Left colon (tissue), 2 donors: ENCODE measurements at regions not wholly inside any gene's neighbourhood (a gene's known extent, or its start where the extent isn't known, plus 50 kb on each side); places are given as distances from the start of the nearest gene placed in this dataset.

ENCODE experiments used
- ATAC-seq: fragments of 200-7000 bp; cut with Tn5 transposase; one replicate; pipeline ENCODE4 v1.9.1; 2020; ENCODE audit warnings: mild to moderate bottlenecking, moderate library complexity
- DNase-seq, 2 donors: peaks; one replicate each; pipeline ENCODE4 v3.0.0-alpha.2; 2020
- intact Hi-C, 2 donors: fragments of 100-400 bp; cut with DNase I in 1 of 2; cut with micrococcal nuclease in 1 of 2; formaldehyde crosslinking; loops; one replicate each; pipeline versions ENCODE4 v1.11.2 to v1.14.0; 2022; cut with DNase I, micrococcal nuclease
- donor health status: DM: no; HTN: no; CAD: no.
- donor health status: DM: yes; HTN: yes; CAD: no.

GRCh38 chr5:106730506-106730905 is 940.2 kb downstream of the EFNA5 start:
- intact Hi-C loops: no loop called here
- DNase-seq (no peak), ATAC-seq (no peak)

GRCh38 chr5:106728208-106728607 is 942.5 kb downstream of the EFNA5 start:
- ATAC-seq (no peak), DNase-seq (no peak)
- intact Hi-C loops: no loop called here

- ATAC-seq: no peak
- intact Hi-C loops: no loop called here
- DNase-seq: no peak
Measured at GRCh38 chr5:106727071-106727470, 943.7 kb downstream of the EFNA5 start.

GRCh38 chr5:106720367-106720766 is 950.4 kb downstream of the EFNA5 start:
- DNase-seq: no peak
- no peak for ATAC-seq
- intact Hi-C loops: no loop called here

GRCh38 chr5:106699796-106700195 is 970.9 kb downstream of the EFNA5 start:
- ATAC-seq (no peak), DNase-seq (no peak)
- intact Hi-C loops: no loop called here

GRCh38 chr5:106699198-106699597 is 971.5 kb downstream of the EFNA5 start:
- ATAC-seq (no peak), DNase-seq (no peak)
- intact Hi-C loops: no loop called here

GRCh38 chr5:106698169-106698568 is 972.6 kb downstream of the EFNA5 start:
- DNase-seq (no peak), ATAC-seq (no peak)
- intact Hi-C loops: no loop called here

- ATAC-seq: no peak
- intact Hi-C loops: no loop called here
- no peak for DNase-seq
Measured at GRCh38 chr5:106691701-106692100, 979.0 kb downstream of the EFNA5 start.

GRCh38 chr5:106690585-106690984 is 980.2 kb downstream of the EFNA5 start:
- DNase-seq: no peak
- ATAC-seq: no peak
- intact Hi-C loops: no loop called here

- no peak for DNase-seq
- intact Hi-C loops: no loop called here
- no peak for ATAC-seq
Measured at GRCh38 chr5:106680330-106680729, 990.4 kb downstream of the EFNA5 start.

- ATAC-seq (no peak), DNase-seq (no peak)
- intact Hi-C loops: no loop called here
Measured at GRCh38 chr5:106677057-106677456, 993.7 kb downstream of the EFNA5 start.

- no peak for DNase-seq
- no peak for ATAC-seq
- intact Hi-C loops: no loop called here
Measured at GRCh38 chr5:106675687-106676086, 995.0 kb downstream of the EFNA5 start.

GRCh38 chr5:106673941-106674340 is 996.8 kb downstream of the EFNA5 start:
- ATAC-seq: no peak
- intact Hi-C loops: no loop called here
- no peak for DNase-seq

GRCh38 chr5:106661866-106662265 is 1008.9 kb downstream of the EFNA5 start:
- ATAC-seq: no peak
- intact Hi-C loops: no loop called here
- DNase-seq: no peak

- ATAC-seq (no peak), DNase-seq (no peak)
- intact Hi-C loops: no loop called here
Measured at GRCh38 chr5:106660681-106661080, 1010.1 kb downstream of the EFNA5 start.

GRCh38 chr5:106658150-106658549 is 1012.6 kb downstream of the EFNA5 start:
- ATAC-seq (no peak), DNase-seq (no peak)
- intact Hi-C loops: no loop called here

GRCh38 chr5:106656821-106657220 is 1013.9 kb downstream of the EFNA5 start:
- DNase-seq (no peak), ATAC-seq (no peak)
- intact Hi-C loops: no loop called here

GRCh38 chr5:106649031-106649430 is 1021.7 kb downstream of the EFNA5 start:
- DNase-seq (no peak), ATAC-seq (no peak)
- intact Hi-C loops: no loop called here

GRCh38 chr5:106648401-106648800 is 1022.3 kb downstream of the EFNA5 start:
- intact Hi-C loops: no loop called here
- DNase-seq: no peak
- no peak for ATAC-seq

- intact Hi-C loops: no loop called here
- DNase-seq (no peak), ATAC-seq (no peak)
Measured at GRCh38 chr5:106646106-106646505, 1024.6 kb downstream of the EFNA5 start.

- no peak for ATAC-seq
- no peak for DNase-seq
- intact Hi-C loops: no loop called here
Measured at GRCh38 chr5:106640511-106640910, 1030.2 kb downstream of the EFNA5 start.

GRCh38 chr5:106639488-106639887 is 1031.2 kb downstream of the EFNA5 start:
- DNase-seq (no peak), ATAC-seq (no peak)
- intact Hi-C loops: no loop called here
